CD4-positive, alpha-beta T cell treated with Interleukin-1 beta for 1 hour (primary cell): ENCODE measurements at regions not wholly inside any gene's neighbourhood (a gene's known extent, or its start where the extent isn't known, plus 50 kb on each side); places are given as distances from the start of the nearest gene placed in this dataset.

Source experiments
- DNase-seq, 2 donors: peaks; one replicate each; pipeline ENCODE4 v3.0.0-alpha.2; 2020 to 2022

- DNase-seq, result no peak
Measured at GRCh38 chr20:50303573-50304500, 113.2 kb downstream of the CEBPB start.

- DNase-seq, result no peak
Measured at GRCh38 chr20:50304501-50304856, 113.8 kb downstream of the CEBPB start.

GRCh38 chr20:50304923-50305635 is 114.4 kb downstream of the CEBPB start:
- DNase-seq, result no peak

- no peak for DNase-seq
Measured at GRCh38 chr20:50305636-50306477, 115.2 kb downstream of the CEBPB start.

- no peak for DNase-seq
Measured at GRCh38 chr20:50306478-50307423, 116.1 kb downstream of the CEBPB start.

- no peak for DNase-seq
Measured at GRCh38 chr20:50308166-50308512, 117.5 kb downstream of the CEBPB start.

GRCh38 chr20:50308513-50309279 is 118.1 kb downstream of the CEBPB start:
- peak in 1 of 2 donors; percentile 77 for DNase-seq

- no peak for DNase-seq
Measured at GRCh38 chr20:50309280-50309763, 118.7 kb downstream of the CEBPB start.

GRCh38 chr20:50309764-50310672 is 119.4 kb downstream of the CEBPB start:
- DNase-seq, result no peak

GRCh38 chr20:50310673-50311051 is 120.0 kb downstream of the CEBPB start:
- DNase-seq, result no peak

GRCh38 chr20:50311308-50312001 is 120.8 kb downstream of the CEBPB start:
- DNase-seq, result no peak

GRCh38 chr20:50312002-50312681 is 121.5 kb downstream of the CEBPB start:
- no peak for DNase-seq

- no peak for DNase-seq
Measured at GRCh38 chr20:50312682-50313521, 122.3 kb downstream of the CEBPB start.

GRCh38 chr20:50313522-50313820 is 122.8 kb downstream of the CEBPB start:
- DNase-seq, result no peak

GRCh38 chr20:50313827-50314677 is 123.4 kb downstream of the CEBPB start:
- DNase-seq, result no peak

GRCh38 chr20:50314678-50315335 is 124.2 kb downstream of the CEBPB start:
- DNase-seq, result no peak
